ENCODE measurements at regions not wholly inside any gene's neighbourhood (a gene's known extent, or its start where the extent isn't known, plus 50 kb on each side); places are given as distances from the start of the nearest gene placed in this dataset.

DNA sequence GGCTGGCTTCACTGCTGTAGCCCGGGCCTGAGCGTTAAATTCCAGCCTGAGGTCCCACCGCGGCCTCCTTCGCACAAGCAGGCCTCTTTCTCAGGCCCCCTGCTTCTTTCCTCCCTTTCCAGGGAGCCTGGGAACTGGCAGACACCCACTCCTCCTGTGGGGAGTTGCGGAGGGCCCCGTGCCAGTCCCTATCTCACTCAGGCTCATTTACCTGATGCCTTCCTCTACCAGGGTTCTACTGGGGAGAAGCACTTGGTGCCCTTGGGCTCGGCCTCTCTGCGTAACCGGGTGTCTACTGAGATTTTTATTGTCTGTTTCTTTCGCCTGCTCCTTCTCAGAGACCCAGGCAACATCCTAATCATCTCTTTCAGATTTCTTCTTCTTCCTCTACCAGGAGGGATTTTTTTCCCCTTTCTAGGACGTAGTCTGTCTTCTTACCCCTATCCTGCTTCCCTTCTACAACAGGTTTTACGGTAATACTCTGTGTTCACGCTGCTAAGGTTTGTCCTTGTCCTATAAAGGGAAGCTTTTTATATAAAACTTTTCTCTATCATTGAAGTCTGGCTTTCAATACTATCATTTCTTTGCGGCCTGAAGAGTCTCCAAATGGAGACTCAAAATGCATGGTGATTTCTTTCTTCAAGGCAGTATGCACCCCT lies 135.4 kb upstream of the GPR12 start:
- Histone ChIP-seq H3K36me3 (ENCODE audit: control insufficient read depth in 2 of 3, insufficient read depth in 3 of 3, low read length in 3 of 3) (no peaks in the 10 kb centered on the region), H3K4me1 (ENCODE audit: control insufficient read depth in 2 of 2, insufficient read depth in 2 of 2, low read length in 2 of 2) (no peaks in the 10 kb centered on the region), H3K27me3 (ENCODE audit: control insufficient read depth in 2 of 2, insufficient read depth in 2 of 2, low read length in 2 of 2) (no peaks in the 10 kb centered on the region), H3K27ac (ENCODE audit: low read depth, low read length) (no peak overlapping the region), H3K4me3 (ENCODE audit: low read length) (no peak overlapping the region), H3K9me3 (ENCODE audit: control insufficient read depth in 2 of 3, low read length in 3 of 3) (no peaks in the 10 kb centered on the region)
- CTCF ChIA-PET: no interaction called here
- ATAC-seq: no peak
- H3K27me3 Mint-ChIP-seq: peaks cover 0 to 27% (median 24%) of the 10 kb centered on the region in 5 donors
- no peak for DNase-seq
- H3K4me1 Mint-ChIP-seq: peaks cover 0 to 3% (median 0%) of the 10 kb centered on the region in 7 donors
- H3K9me3 Mint-ChIP-seq: no peaks in the 10 kb centered on the region
- intact Hi-C loops (cut with micrococcal nuclease): no loop called here
- H3K36me3 Mint-ChIP-seq: no peaks in the 10 kb centered on the region
- no peak overlapping the region for H3K4me3 Mint-ChIP-seq
- H3K27ac Mint-ChIP-seq: no peak overlapping the region
- POLR2A ChIA-PET: no interaction called here

DNA sequence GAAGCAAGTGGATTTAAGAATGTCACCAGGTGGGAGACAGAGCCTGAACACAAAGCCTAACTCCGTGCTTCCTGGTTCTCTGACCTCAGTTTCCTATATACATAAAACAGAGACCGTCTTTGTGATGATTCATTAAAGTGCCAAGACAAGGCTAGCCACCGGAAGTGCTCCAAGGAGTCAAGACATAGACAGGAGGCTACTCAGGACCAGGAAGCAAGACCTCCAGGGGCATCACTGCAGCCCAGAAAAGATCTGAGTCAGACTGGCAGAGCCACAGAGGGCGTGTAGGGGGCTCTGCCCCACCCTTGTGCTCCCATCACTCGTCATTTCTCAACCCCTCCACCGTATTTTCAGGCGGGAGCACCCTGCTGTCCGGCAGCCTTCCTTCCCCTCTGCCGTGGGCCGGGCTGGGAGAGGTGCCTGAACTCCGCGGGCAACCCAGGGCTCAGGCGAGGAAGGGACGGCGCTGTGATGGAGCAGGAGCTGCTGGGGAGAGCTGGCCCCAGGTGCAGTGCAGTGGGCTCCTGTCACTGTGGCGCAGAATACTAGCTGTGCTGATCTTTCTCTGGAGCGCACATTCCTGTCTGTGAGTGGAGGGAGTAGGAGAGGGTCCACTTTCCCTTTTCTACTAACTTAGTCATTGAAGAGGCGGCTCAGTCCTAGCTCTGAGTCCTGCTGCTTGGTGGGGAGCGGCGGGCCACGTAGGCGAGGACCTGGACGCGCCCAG lies 134.7 kb upstream of the GPR12 start:
- no peaks in the 10 kb centered on the region for H3K36me3 ChIP-seq (ENCODE audit: control insufficient read depth in 2 of 3, insufficient read depth in 3 of 3, low read length in 3 of 3)
- no peaks in the 10 kb centered on the region for H3K4me1 ChIP-seq (ENCODE audit: control insufficient read depth in 2 of 2, insufficient read depth in 2 of 2, low read length in 2 of 2)
- Mint-ChIP-seq H3K27me3 (peaks cover 2 to 26% (median 21%) of the 10 kb centered on the region in 5 donors), H3K4me3 (no peak overlapping the region), H3K4me1 (peaks cover 0 to 3% (median 0%) of the 10 kb centered on the region in 7 donors), H3K27ac (no peak overlapping the region), H3K9me3 (no peaks in the 10 kb centered on the region), H3K36me3 (no peaks in the 10 kb centered on the region)
- ChIA-PET CTCF (no interaction called here), POLR2A (no interaction called here)
- H3K9me3 ChIP-seq (ENCODE audit: control insufficient read depth in 2 of 3, low read length in 3 of 3): no peaks in the 10 kb centered on the region
- no peak for DNase-seq
- H3K27me3 ChIP-seq (ENCODE audit: control insufficient read depth in 2 of 2, insufficient read depth in 2 of 2, low read length in 2 of 2): no peaks in the 10 kb centered on the region
- intact Hi-C loops (cut with micrococcal nuclease): no loop called here
- no peak for ATAC-seq
- H3K4me3 ChIP-seq (ENCODE audit: low read length): no peak overlapping the region
- no peak overlapping the region for H3K27ac ChIP-seq (ENCODE audit: low read depth, low read length)

DNA sequence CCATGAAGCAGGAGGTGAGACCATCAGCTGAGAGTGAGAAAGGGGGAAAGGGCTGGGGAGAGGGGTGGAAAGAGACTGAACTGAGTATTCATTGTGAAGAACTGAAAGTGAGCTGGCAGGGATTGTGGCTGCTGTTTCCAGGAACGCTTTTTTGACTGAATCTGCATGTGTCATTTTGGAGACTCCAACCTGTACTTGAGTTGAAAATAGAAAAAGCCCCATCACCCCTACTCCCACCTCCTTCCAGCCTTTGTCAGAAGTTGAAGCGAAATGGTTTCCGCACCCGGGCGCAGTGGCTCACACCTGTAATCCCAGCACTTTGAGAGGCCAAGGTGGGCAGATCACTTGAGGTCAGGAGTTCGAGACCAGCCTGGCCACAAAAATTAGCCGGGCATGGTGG lies 128.0 kb upstream of the GPR12 start:
- Histone ChIP-seq H3K27me3 (ENCODE audit: control insufficient read depth in 2 of 2, insufficient read depth in 2 of 2, low read length in 2 of 2) (no peaks in the 10 kb centered on the region), H3K36me3 (ENCODE audit: control insufficient read depth in 2 of 3, insufficient read depth in 3 of 3, low read length in 3 of 3) (no peaks in the 10 kb centered on the region), H3K4me1 (ENCODE audit: control insufficient read depth in 2 of 2, insufficient read depth in 2 of 2, low read length in 2 of 2) (no peaks in the 10 kb centered on the region), H3K9me3 (ENCODE audit: control insufficient read depth in 2 of 3, low read length in 3 of 3) (no peaks in the 10 kb centered on the region), H3K4me3 (ENCODE audit: low read length) (no peak overlapping the region), H3K27ac (ENCODE audit: low read depth, low read length) (no peak overlapping the region)
- no peaks in the 10 kb centered on the region for H3K4me1 Mint-ChIP-seq
- intact Hi-C loops (cut with micrococcal nuclease): no loop called here
- no peaks in the 10 kb centered on the region for H3K36me3 Mint-ChIP-seq
- peaks cover 0 to 4% (median 0%) of the 10 kb centered on the region in 11 donors for H3K9me3 Mint-ChIP-seq
- no peak overlapping the region for H3K27ac Mint-ChIP-seq
- DNase-seq (no peak), ATAC-seq (no peak)
- H3K27me3 Mint-ChIP-seq: peaks cover 5 to 40% (median 16%) of the 10 kb centered on the region in 5 donors
- ChIA-PET CTCF (no interaction called here), POLR2A (no interaction called here)
- H3K4me3 Mint-ChIP-seq: no peak overlapping the region

DNA sequence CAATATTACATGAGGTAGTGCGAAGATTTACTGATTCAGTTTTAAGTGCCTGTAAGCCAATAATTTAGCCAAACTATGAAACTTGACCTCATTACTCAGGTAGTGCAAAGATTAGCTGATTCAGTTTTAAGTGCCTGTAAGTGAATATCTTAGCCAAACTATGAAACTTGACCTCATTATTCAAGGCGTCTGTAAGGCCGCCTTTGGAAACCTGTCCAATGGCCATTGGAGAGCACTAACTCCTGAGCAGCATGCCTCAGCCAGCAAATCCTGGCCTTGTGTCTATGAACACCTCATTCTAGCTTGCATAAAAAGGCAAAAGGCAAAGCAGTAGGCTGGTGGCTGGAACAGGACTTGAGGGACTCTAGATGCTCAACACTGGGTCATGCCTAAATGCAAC lies 127.0 kb upstream of the GPR12 start:
- H3K36me3 Mint-ChIP-seq: no peaks in the 10 kb centered on the region
- DNase-seq: no peak
- H3K9me3 Mint-ChIP-seq: peaks cover 0 to 4% (median 0%) of the 10 kb centered on the region in 11 donors
- H3K27me3 Mint-ChIP-seq: peaks cover 5 to 38% (median 16%) of the 10 kb centered on the region in 5 donors
- Histone ChIP-seq H3K9me3 (ENCODE audit: control insufficient read depth in 2 of 3, low read length in 3 of 3) (no peaks in the 10 kb centered on the region), H3K27me3 (ENCODE audit: control insufficient read depth in 2 of 2, insufficient read depth in 2 of 2, low read length in 2 of 2) (no peaks in the 10 kb centered on the region), H3K4me3 (ENCODE audit: low read length) (no peak overlapping the region), H3K27ac (ENCODE audit: low read depth, low read length) (no peak overlapping the region), H3K36me3 (ENCODE audit: control insufficient read depth in 2 of 3, insufficient read depth in 3 of 3, low read length in 3 of 3) (no peaks in the 10 kb centered on the region), H3K4me1 (ENCODE audit: control insufficient read depth in 2 of 2, insufficient read depth in 2 of 2, low read length in 2 of 2) (no peaks in the 10 kb centered on the region)
- ATAC-seq: no peak
- ChIA-PET CTCF (no interaction called here), POLR2A (no interaction called here)
- H3K27ac Mint-ChIP-seq: no peak overlapping the region
- H3K4me3 Mint-ChIP-seq: no peak overlapping the region
- intact Hi-C loops (cut with micrococcal nuclease): no loop called here
- no peaks in the 10 kb centered on the region for H3K4me1 Mint-ChIP-seq

DNA sequence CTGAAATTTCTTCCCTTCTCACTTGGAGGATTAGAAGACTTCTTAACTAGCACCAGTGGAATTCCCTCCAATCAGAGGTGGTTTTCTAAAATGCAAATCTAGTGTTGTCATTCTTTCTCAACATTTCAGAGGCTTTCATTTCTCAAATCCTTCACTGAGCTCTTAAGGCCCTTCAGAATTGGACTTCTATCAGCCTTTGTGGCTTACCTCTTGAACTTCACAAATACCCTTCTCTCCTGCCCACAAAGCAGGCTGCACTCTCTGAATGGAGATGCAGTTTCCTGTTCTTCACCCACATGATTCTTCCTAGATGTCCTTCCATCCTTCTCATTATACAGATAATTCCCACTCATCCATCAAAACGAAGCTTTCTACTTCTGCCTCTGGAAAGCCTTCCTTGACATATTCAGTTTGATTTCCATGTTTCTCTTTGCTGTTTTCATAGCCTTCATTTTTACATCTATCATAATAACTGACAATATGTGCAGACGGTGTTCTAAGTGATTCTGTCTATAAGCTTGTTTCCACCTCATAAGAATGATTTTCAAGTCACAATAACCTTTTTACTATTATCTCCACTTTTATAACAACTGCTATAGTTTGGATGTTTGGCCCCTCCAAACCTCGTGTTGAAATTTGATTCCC lies 123.1 kb upstream of the GPR12 start:
- POLR2A ChIA-PET: no interaction called here
- Mint-ChIP-seq H3K9me3 (peaks cover 0 to 5% (median 2%) of the 10 kb centered on the region in 11 donors), H3K36me3 (no peaks in the 10 kb centered on the region), H3K4me3 (no peak overlapping the region), H3K27me3 (peaks cover 3 to 33% (median 13%) of the 10 kb centered on the region in 5 donors), H3K27ac (no peak overlapping the region), H3K4me1 (no peaks in the 10 kb centered on the region)
- H3K36me3 ChIP-seq (ENCODE audit: control insufficient read depth in 2 of 3, insufficient read depth in 3 of 3, low read length in 3 of 3): no peaks in the 10 kb centered on the region
- peak in 1 of 9 donors; percentile 0 for DNase-seq
- ATAC-seq: no peak
- no peak overlapping the region for H3K4me3 ChIP-seq (ENCODE audit: low read length)
- intact Hi-C loops (cut with micrococcal nuclease): no loop called here
- H3K27me3 ChIP-seq (ENCODE audit: control insufficient read depth in 2 of 2, insufficient read depth in 2 of 2, low read length in 2 of 2): no peaks in the 10 kb centered on the region
- CTCF ChIA-PET: interaction anchor here (0.7 kb wide), 1 partner anchor 11 kb away, joined by 3 read pairs; no protein-coding TSS in a partner anchor
- no peaks in the 10 kb centered on the region for H3K9me3 ChIP-seq (ENCODE audit: control insufficient read depth in 2 of 3, low read length in 3 of 3)
- H3K4me1 ChIP-seq (ENCODE audit: control insufficient read depth in 2 of 2, insufficient read depth in 2 of 2, low read length in 2 of 2): no peaks in the 10 kb centered on the region
- no peak overlapping the region for H3K27ac ChIP-seq (ENCODE audit: low read depth, low read length)

DNA sequence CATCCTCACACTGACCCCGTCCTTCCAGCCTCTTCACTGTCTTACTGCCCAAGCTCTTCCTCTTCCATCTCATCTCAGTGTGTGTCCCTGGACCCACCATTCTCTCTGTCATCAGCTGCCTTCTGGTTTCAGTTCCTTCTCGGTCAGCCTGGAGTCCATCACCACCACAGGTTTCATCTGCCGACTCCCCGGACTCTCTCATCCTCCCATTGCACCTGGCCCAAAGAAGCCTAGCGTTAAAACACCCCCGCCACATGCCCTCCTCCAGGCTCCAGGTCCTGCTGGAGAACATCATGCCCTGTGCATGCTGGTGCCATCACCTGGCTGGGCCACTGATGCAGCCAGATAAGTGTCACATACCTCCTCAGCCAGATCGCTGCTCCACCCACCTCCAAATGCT lies 122.1 kb upstream of the GPR12 start:
- H3K4me1 Mint-ChIP-seq: no peaks in the 10 kb centered on the region
- Histone ChIP-seq H3K27me3 (ENCODE audit: control insufficient read depth in 2 of 2, insufficient read depth in 2 of 2, low read length in 2 of 2) (no peaks in the 10 kb centered on the region), H3K27ac (ENCODE audit: low read depth, low read length) (no peak overlapping the region), H3K4me3 (ENCODE audit: low read length) (no peak overlapping the region), H3K36me3 (ENCODE audit: control insufficient read depth in 2 of 3, insufficient read depth in 3 of 3, low read length in 3 of 3) (no peaks in the 10 kb centered on the region), H3K4me1 (ENCODE audit: control insufficient read depth in 2 of 2, insufficient read depth in 2 of 2, low read length in 2 of 2) (no peaks in the 10 kb centered on the region), H3K9me3 (ENCODE audit: control insufficient read depth in 2 of 3, low read length in 3 of 3) (no peaks in the 10 kb centered on the region)
- ATAC-seq: no peak
- no peak overlapping the region for H3K27ac Mint-ChIP-seq
- ChIA-PET CTCF (interaction anchor here (0.7 kb wide), 1 partner anchor 10 kb away, joined by 3 read pairs; no protein-coding TSS in a partner anchor), POLR2A (no interaction called here)
- H3K27me3 Mint-ChIP-seq: peaks cover 5 to 39% (median 8%) of the 10 kb centered on the region in 5 donors
- intact Hi-C loops (cut with micrococcal nuclease): no loop called here
- peaks cover 0 to 3% (median 0%) of the 10 kb centered on the region in 5 donors for H3K36me3 Mint-ChIP-seq
- H3K4me3 Mint-ChIP-seq: no peak overlapping the region
- DNase-seq: no peak
- H3K9me3 Mint-ChIP-seq: peaks cover 2 to 7% (median 4%) of the 10 kb centered on the region in 11 donors
